GM21390 (cell line): ENCODE measurements at regions not wholly inside any gene's neighbourhood (a gene's known extent, or its start where the extent isn't known, plus 50 kb on each side); places are given as distances from the start of the nearest gene placed in this dataset.

Experiments used
- ATAC-seq: cut with Tn5 transposase; IDR thresholded peaks from one replicate; pipeline ENCODE4 v1.9.1; 2021; ENCODE audit not compliant: unreplicated experiment

DNA sequence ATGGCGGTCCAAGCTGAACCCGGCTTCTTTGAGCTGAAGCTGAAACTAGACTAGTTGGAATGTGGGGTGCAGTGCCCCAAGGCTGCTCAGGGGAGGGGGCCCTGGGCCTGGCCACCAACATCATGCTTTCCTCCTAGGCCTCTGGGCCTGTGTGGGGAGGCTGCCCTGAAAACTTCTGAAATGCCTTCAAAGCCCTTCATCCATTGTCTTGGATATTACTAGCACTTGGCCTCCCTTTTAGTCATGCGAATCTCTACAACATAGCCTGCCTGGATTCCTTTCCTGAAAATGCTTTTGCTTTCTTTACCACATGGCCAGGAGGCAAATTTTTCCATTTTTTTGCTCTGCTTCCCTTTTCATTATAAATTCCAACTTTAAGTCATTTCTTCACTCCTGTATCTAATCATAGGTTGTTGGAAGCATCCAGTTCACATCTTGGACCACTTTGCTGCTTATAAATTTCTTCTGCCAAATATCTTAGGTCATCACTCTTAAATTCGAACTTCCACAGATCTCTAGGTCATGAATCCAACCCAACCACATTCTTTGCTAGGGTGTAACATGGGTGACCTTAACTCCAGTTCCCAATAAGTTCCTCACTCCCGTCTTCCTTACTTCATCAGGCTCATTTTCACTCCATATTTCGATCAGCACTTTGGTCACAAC is 103.4 kb downstream of the DDIT4L start:
- ATAC-seq = no peak

DNA sequence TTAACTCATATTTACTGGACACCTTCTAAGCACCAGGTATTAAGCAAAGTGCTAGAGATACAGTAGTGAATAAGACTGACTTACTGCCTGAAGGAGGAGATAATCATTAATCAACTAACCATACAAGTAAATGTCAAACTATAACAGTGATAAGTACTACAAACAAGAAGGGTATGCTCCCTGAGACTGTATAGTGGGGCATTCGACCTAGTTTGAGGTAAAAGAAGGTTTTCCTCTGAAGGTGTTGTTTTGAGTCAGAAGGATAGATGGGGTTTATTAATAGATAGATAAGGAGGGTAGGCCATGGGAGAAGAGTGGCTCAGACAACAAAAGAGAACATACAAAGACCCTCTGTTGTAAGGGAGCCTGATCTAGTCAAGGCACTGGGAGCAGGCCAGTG is 105.4 kb downstream of the DDIT4L start:
- no peak for ATAC-seq

DNA sequence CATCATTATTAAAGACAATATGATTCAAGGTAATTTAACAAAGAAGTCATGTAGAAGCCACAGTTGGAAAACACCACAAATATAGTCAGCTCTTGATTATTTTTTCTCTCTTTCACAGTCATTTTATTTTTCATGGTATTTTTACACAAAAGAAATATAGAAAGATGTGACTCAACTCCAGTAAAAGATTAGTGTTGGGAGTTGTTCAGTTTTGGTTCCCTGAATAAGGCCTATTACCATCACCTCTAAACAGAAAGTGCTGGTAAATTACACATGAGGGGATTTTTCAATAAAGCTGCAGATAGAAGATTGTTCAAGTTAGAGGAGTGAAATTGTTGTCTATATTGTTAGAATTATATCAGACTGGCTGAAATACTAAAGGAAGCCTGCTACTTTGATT is 107.0 kb downstream of the DDIT4L start:
- ATAC-seq = peak; percentile 46

DNA sequence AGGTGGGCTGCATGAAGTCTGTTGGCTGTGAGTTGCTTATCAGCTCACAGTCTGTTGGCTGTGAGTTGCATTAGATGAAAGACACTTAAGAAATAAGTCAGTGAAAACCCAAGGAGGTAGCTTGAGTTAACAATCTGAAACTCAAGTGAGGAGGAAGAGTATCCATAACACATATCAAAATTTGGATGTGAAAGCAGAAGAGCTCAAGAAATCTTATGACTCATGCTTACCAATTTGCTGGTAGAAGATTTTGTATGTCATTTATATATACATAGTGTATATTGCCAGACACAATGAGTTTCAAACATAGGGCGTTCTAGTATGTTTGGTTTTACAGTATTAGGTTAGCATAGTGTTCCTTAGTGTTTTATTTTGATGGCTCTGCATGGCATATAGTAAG is 107.4 kb downstream of the DDIT4L start:
- ATAC-seq = peak; percentile 49

DNA sequence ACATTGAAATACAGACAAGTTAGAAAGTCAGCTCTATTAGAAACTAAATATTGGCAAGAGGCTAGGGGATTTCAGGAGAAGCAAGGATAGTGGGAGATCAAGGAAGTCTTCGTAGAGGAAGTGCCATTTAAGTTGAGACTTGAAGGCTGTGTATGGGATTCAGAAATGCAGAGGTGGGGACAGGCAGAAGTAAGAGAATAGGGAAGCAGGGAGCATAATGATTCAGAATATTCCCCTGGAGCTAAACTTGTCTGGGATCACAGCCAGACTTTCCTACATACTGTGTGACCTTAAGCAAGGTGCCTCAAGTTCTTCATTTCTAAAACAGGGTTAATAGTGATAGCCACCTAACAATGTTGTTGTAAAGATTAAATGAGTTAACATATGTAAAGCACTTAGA is 108.8 kb downstream of the DDIT4L start:
- no peak for ATAC-seq

DNA sequence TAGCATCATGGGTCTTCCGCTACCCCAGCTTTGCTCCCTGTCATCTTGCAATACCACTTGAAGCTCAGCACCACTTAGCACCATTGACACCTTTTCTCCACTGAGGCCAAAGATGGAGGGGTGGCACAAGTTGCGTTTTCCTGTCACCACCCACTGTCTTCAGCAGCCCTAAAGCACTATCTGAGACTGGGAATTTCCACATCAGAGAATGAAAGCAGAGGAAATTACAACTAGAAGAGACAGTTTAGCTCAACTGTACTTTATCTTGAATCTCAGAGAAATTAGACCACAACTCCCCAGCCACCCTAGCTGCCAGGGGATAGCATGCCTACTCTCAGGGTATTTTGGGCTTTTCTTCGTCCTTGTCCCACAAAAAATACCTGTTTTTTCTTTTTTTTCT is 111.0 kb downstream of the DDIT4L start:
- ATAC-seq = no peak

DNA sequence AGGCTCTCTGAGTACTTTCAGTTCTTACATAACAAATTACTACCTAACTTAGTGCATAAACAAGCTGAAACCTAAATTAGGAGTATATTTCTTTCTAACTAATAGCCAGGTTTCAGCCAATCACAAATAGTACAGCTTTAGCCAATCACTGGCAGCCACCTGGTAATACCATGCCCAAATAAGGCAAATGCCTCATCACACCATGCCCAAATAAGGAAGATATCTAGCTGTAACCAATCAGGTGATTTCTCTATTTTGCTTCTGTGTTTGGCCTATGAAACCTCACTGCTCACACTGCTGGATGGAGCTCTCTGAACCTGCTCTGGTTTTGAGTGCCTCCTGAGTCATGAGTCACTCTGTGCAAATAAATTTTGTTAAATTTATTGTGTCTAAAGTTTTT is 113.5 kb downstream of the DDIT4L start:
- ATAC-seq = no peak

DNA sequence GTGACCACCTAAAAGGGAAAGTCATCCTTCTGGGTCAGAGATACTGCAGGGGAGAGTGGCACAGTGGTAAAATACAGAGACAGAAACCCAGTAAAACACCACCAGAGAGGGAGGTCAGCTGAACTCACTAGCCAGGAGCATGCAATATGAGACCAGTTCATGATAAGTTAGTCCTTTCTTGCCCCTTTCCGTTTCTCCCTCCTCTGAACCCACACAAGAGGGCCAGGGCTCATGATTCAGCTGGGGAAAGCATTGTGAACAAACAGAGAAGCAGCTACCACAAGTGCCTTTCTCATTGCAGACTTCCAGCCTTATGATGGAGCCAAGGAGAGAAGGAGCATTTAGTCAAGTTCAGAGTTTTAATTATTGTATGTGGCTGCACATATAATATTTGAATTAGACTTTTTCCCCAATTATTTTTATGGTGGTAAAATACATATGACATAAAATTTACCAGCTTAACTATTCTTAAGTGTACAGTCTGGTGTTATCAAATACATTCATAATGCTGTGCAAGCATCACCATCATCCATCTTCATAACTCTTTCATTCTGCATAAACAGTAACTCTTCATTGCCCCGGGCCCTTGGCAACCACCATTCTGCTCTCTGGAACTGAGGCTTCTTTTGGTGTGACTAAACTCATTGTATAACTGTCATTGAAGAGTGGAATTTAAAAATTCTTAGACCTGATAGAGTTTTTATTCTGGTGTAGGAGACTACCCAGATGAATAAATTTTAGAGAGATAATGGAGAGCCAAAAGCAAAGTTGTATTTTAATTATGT is 114.6 kb downstream of the DDIT4L start:
- no peak for ATAC-seq

DNA sequence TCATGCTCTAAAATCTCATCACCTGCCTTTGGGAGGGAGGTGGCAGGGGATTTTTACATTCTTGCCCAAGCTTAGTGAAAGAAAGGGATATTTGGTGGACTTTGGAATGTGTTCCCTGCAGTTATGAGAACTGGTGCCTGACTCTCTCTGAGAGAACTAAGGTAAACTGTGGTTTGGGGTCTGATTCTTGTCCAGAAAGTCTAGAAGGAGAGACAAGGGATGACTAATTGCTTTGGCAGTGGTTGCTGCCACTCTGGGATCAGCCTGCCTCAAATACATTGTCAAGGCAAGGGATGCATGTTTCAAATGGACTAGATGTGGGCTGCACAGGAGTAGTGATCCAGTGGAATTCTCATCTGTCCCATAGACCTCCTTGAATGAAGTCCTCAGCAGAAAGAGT is 115.2 kb downstream of the DDIT4L start:
- ATAC-seq = no peak

DNA sequence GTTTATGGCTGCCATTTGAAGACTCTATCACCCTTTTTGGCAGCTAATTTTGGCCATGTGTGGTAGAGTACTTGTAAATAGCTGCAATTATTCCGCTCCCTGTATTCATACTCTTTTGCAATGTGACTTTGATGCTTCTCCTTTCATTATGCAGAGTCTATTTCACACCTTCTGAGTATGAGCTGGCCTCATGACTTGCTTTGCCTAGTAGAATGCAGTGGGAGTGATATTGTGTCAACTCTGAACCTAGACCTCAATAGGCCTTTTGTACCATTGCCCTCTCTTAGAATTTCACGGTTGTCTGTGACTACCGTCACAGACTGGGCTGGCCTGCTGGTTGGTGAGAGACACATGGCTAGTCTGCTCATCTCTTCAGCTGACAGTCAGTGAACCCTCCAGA is 118.8 kb downstream of the DDIT4L start:
- ATAC-seq = no peak

DNA sequence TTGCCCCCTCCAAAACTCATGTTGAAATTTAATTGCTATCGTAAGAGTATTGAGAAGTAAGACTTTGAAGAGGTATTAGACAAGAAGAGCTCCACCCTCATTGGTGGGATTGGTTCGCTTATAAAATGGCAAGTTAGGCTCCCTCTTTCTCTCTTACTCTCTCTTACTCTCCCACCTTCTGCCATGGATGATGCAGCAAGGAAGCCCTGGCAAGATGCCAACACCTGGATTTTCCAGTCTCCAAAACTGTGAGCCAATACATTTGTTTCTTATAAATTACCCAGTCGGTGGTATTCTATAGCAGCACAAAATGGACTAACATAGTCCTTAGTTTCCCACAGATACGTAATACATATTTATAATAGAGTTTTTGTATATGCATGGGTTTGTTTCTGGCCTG is 119.4 kb downstream of the DDIT4L start:
- ATAC-seq = no peak

DNA sequence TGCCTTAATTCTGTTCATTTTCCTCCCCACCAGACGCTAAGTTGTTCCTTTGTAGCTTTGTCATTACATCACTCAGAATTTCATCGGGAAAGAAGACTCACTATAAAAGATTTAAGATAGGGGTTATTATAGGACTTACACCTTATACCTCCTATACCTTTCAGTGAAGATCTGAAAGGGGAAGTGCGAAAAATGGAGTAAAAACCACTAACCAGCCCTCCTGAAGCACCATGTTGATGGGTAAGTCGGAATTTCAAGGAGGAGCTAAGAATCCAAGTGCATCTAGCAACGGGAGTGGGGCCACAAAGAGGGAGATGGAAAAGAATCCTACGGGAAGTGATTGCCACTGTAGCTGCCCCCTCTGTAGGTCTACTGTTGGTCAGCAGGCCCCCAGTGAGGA is 119.1 kb upstream of the H2AZ1 start:
- no peak for ATAC-seq

DNA sequence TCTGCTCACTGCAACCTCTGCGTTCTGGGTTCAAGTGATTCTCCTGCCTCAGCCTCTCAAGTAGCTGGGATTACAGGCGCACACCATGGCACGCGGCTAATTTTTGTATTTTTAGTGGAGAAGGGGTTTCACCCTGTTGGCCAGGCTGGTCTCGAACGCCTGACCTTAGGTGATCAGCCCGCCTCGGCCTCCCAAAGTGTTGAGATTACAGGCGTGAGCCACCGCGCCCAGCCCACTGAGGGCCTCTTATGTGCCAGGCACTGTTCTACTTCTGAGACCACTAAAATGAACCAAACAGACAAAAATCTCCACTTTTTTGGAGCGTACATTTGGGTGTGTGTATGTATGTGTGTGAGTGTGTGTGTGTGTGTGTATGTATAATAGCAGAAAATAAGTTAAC is 117.2 kb upstream of the H2AZ1 start:
- no peak for ATAC-seq

DNA sequence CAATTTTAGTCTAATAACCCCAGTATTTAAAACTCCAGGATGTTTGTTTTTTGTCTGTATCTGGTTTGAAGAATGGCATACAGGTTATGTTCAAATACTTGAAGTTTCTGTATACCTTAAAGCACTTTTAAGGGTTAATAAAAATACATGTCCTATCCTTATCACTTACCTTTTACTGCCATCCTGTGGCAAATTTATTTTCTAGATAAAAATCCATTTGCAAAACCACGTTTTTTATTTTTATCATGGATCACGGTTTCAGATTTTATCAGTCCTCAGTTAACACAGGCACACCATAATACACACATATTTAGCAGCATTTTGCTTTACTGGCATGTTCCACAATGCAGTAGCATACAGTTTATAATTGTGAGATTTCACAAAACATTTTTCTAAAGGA is 113.3 kb upstream of the H2AZ1 start:
- no peak for ATAC-seq

DNA sequence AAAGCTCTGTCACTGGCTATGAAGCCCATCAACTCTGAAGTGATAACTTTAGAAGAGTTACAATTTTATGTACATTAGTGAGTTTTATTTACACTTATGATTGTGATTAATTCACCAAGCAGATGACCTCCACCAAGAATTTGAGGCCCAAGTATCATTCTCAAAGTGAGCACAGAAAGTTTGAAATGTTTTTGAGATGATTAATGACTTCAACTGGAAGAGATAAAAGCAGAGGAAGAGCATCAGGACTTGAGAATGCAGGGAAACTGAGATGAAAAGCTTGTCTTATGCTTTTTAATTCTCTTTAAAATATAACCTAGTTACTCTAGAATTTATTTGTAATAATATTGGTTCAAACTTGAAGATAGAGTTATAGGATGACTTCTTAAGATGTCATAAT is 112.8 kb upstream of the H2AZ1 start:
- no peak for ATAC-seq

DNA sequence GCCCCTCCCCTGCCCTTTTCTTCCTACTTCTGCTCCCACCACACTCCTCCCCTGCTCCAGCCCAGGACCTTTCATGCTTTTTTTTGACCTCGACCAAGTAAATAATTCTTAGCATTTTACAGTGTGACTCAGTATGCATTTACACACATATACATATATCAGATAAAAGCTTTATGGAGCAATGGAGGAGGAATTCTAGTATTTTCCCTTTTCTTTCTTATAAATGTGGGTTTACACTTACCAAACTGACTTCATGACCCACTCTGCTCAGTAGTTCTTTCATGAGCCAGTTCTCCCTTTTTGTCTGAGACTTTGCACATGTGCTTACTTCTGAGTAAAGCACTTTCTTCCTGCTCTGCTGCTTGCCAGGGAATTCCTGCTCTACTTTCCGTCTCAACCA is 111.8 kb upstream of the H2AZ1 start:
- no peak for ATAC-seq

DNA sequence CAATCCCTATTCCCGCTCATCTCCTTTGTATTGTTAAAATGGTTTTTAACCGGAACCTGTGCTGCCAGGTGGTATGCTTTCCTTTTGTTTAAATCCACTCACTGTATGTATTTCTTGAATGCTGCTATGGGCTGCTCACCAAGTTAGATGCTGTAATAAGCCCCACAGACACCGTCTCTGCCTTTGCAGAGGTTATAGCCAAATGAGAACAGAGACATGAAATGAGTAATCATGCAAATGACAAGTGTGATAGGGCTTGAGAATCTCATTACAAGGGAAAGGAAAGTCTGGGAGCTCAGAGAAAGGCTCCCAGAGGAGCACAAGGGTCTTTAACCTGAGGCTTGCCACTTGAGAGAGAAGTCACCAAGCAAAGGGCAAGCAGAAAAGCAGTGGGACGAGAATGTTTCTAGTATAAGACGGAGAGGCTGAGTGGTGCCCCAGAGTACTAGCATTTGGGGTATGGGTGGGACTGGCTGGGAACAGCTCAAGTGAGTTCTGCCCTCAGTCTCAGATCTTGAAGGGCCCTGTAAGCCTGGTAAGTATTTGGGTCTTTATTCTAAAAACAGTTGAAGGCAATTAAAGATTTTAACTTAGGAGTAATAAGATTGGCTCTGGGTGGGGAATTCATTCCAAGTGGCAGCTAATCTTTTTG is 110.8 kb upstream of the H2AZ1 start:
- ATAC-seq = peak; percentile 93

DNA sequence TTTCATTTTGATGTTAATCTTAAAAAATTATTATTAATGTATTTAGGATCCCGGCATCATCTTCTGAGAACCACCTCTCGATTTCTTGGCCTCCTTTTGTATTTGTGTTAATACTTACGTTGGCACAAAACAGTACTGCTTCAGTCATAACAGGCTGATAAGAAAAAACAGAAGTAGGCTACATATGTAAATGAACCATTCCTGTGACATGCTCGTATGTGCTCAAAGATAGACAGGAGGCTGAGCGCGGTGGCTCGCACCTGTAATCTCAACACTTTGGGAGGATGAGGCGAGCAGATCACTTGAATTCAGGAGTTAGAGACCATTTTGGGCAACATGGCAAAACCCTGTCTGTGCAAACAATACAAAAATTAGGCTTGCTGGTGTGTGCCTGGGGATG is 109.4 kb upstream of the H2AZ1 start:
- no peak for ATAC-seq

DNA sequence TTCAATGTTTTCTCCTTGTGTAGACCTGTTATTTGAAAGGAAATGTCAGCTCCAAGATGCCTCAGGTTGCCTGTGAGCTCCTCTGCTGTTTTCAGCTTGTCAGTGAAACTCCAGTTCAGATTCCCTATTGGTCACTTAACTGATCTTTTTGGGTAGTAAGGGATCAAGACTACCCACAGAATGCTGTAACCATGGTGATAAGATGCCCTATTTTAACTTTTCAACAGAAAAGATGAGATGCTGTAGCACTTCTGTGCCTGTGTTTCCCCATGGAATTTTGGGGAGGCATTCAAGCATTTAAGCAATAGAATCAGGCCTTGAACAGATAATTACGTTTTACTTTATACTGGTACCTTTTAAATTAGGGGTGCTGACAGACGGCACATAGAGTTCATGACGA is 106.6 kb upstream of the H2AZ1 start:
- ATAC-seq = no peak

DNA sequence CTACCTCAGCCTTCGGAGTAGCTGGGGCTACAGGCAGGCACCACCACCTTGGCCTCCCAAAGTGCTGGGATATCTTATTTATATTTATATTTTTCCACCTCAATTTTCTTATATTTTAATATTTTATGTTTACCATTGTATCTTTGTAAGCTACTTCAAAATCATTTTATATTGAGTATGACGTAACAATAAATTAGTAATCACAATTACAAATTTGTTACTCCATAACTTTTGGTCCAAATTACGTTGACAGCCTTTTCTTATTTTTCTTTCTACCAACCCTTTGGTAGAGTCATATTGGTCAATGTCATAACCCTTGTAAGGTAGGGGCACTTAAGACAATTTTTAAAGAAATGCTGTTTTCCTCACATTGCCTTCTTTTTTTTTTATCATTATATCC is 104.0 kb upstream of the H2AZ1 start:
- ATAC-seq = no peak

DNA sequence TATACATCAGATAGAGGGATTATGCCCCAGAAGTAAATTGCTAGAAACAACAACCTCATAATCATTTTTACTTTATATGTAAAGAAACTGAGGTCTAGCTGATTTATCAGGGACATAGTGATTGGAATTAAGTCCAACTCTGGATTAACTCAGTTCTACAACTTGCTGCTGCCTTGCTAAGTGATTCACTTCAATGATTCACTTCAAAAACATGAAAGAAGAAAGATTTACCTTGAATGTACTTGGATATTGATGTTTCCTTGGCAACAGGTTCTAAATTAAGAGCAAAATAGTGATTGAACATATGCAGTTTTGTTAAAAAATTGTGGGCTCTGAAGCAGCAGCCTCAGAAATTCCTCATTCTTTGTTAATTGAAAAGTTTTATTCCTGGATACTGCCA is 99.8 kb upstream of the H2AZ1 start:
- no peak for ATAC-seq

DNA sequence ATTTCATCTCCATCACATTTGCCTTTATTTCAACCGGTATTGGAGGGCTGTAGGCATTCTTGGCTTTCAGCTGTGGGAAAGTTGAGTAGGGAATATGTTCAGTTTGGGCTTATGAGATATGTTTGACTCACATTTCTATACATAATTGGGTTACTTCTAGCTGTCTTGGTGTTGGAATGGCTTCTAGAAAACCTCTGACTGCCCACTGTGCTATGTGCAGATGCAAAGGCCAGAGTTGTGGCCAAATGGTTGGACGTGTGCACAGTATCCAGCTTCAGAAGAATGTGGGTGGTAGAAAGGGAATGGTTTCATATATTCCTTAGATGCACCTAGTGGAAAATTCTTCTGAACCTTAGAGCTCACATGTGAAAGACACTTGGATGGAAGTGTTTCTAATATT is 92.6 kb upstream of the H2AZ1 start:
- ATAC-seq = no peak
